HG02642 (cell line): ENCODE measurements at regions not wholly inside any gene's neighbourhood (a gene's known extent, or its start where the extent isn't known, plus 50 kb on each side); places are given as distances from the start of the nearest gene placed in this dataset.

Experiments
- ATAC-seq: cut with Tn5 transposase; IDR thresholded peaks from one replicate; pipeline ENCODE4 v1.9.1; 2021; ENCODE audit warnings: mild to moderate bottlenecking; ENCODE audit not compliant: unreplicated experiment, poor library complexity

- no peak for ATAC-seq
These were observed 803.0 kb upstream of the ZNF608 start for GRCh38 chr5:125549322-125549911.

- ATAC-seq: no peak
These were observed 803.8 kb upstream of the ZNF608 start for GRCh38 chr5:125550274-125550673.

- no peak for ATAC-seq
These were observed 804.8 kb upstream of the ZNF608 start for GRCh38 chr5:125551246-125551645.

- ATAC-seq: no peak
These were observed 805.4 kb upstream of the ZNF608 start for GRCh38 chr5:125551797-125552196.

GRCh38 chr5:125552486-125552885 lies 806.0 kb upstream of the ZNF608 start:
- no peak for ATAC-seq

- ATAC-seq: no peak
These were observed 807.9 kb upstream of the ZNF608 start for GRCh38 chr5:125554355-125554754.

- ATAC-seq: no peak
These were observed 809.2 kb upstream of the ZNF608 start for GRCh38 chr5:125555591-125555990.

- ATAC-seq: no peak
These were observed 811.6 kb upstream of the ZNF608 start for GRCh38 chr5:125558016-125558415.

- no peak for ATAC-seq
These were observed 812.0 kb upstream of the ZNF608 start for GRCh38 chr5:125558466-125558865.

- no peak for ATAC-seq
These were observed 812.9 kb upstream of the ZNF608 start for GRCh38 chr5:125559296-125559695.

- ATAC-seq: no peak
These were observed 814.2 kb upstream of the ZNF608 start for GRCh38 chr5:125560476-125561225.

GRCh38 chr5:125564317-125564975 lies 818.0 kb upstream of the ZNF608 start:
- no peak for ATAC-seq

GRCh38 chr5:125574491-125575044 lies 828.1 kb upstream of the ZNF608 start:
- ATAC-seq: no peak

- ATAC-seq: no peak
These were observed 828.9 kb upstream of the ZNF608 start for GRCh38 chr5:125575171-125575890.

- ATAC-seq: no peak
These were observed 829.6 kb upstream of the ZNF608 start for GRCh38 chr5:125575891-125576505.

- no peak for ATAC-seq
These were observed 830.4 kb upstream of the ZNF608 start for GRCh38 chr5:125576822-125577221.

GRCh38 chr5:125578551-125578950 lies 832.1 kb upstream of the ZNF608 start:
- ATAC-seq: no peak

GRCh38 chr5:125579182-125579581 lies 832.7 kb upstream of the ZNF608 start:
- no peak for ATAC-seq

- ATAC-seq: no peak
These were observed 834.9 kb upstream of the ZNF608 start for GRCh38 chr5:125581311-125581710.

- no peak for ATAC-seq
These were observed 835.9 kb upstream of the ZNF608 start for GRCh38 chr5:125582352-125582751.
